ENCODE measurements at regions not wholly inside any gene's neighbourhood (a gene's known extent, or its start where the extent isn't known, plus 50 kb on each side); places are given as distances from the start of the nearest gene placed in this dataset.

DNA sequence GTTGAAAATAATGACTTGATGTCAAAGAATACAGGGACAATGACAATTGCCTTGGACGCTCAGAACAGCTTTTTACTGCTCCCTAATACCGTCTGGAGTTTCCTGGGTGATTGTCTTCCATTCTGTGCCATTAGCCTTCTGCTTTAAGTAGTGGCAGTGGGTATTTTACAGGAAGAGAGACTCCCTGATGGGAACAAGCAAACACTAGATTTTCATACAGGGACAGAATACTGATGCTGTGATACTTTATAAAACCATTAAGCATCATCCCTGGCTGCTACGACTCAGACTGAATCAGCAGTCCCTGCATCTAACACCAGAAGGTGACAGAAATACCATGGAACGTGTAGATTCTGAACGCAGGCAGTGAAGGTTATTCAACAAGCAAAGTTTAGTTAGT lies 635.4 kb upstream of the GOT2 start:
- TF ChIP-seq, protein P1, sequence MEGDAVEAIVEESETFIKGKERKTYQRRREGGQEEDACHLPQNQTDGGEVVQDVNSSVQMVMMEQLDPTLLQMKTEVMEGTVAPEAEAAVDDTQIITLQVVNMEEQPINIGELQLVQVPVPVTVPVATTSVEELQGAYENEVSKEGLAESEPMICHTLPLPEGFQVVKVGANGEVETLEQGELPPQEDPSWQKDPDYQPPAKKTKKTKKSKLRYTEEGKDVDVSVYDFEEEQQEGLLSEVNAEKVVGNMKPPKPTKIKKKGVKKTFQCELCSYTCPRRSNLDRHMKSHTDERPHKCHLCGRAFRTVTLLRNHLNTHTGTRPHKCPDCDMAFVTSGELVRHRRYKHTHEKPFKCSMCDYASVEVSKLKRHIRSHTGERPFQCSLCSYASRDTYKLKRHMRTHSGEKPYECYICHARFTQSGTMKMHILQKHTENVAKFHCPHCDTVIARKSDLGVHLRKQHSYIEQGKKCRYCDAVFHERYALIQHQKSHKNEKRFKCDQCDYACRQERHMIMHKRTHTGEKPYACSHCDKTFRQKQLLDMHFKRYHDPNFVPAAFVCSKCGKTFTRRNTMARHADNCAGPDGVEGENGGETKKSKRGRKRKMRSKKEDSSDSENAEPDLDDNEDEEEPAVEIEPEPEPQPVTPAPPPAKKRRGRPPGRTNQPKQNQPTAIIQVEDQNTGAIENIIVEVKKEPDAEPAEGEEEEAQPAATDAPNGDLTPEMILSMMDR (IDR thresholded peaks at IDR 0.05): no peak
- no peak for TF ChIP-seq POLR2A (IDR thresholded peaks at IDR 0.05)

Measured in ovary (tissue), 3 donors.